SK-N-SH (cell line): ENCODE measurements at regions not wholly inside any gene's neighbourhood (a gene's known extent, or its start where the extent isn't known, plus 50 kb on each side); places are given as distances from the start of the nearest gene placed in this dataset.

Source experiments
- CTCF ChIA-PET: fragments of 300-600, 350-600 bp; formaldehyde crosslinking; extraction: SDS; loops from one replicate; lab custom pipeline; 2021; lab: Yijun Ruan, JAX
- POLR2A ChIA-PET: fragments of 350-600 bp; sonication (Branson Sonifier 250); formaldehyde crosslinking; extraction: SDS; loops from one replicate; lab custom pipeline; 2020; ENCODE audit warnings: antibody characterized with exemption, inconsistent platforms; lab: Yijun Ruan, JAX
- DNase-seq: peaks from one replicate; pipeline ENCODE4 v3.0.0; 2012
- H2AFZ ChIP-seq: fragments of 200-600 bp; sonication (generic); 2 replicates; pipeline ENCODE4 v1.8.1; 2016; ENCODE audit warnings: antibody characterized with exemption, mild to moderate bottlenecking, low read depth
- H3F3A ChIP-seq: fragments of 200-600 bp; sonication (generic); replicated peaks from 2 replicates; pipeline ENCODE3; 2016; ENCODE audit warnings: antibody characterized with exemption, mild to moderate bottlenecking; ENCODE audit not compliant: insufficient read depth
- H3K27ac ChIP-seq, 2 experiments: fragments of 200-500 bp in 1 of 2; fragments of 200-600 bp in 1 of 2; sonication (Bioruptor generic) in 1 of 2; sonication (generic), shearing (Covaris generic) in 1 of 2; 2 replicates each; pipeline versions ENCODE4 v1.5.1 to v1.6.1; 2014 to 2016; ENCODE audit warnings: low read depth in 2 of 2, inconsistent platforms in 1 of 2, low read length in 1 of 2, mild to moderate bottlenecking in 1 of 2, mixed read lengths in 1 of 2
- H3K27me3 ChIP-seq: fragments of 200-600 bp; sonication (generic), shearing (Covaris generic); 2 replicates; pipeline ENCODE4 v1.6.1; 2016; ENCODE audit warnings: mixed run types; ENCODE audit not compliant: insufficient read depth
- H3K36me3 ChIP-seq, 2 experiments: fragments of 200-500 bp in 1 of 2; fragments of 200-600 bp in 1 of 2; sonication (Bioruptor generic) in 1 of 2; sonication (generic) in 1 of 2; replicated peaks in 1 of 2; 2 replicates each; pipeline versions ENCODE3 to v1.5.1; 2014 to 2016; ENCODE audit warnings: low read length in 1 of 2, mild to moderate bottlenecking in 1 of 2; ENCODE audit not compliant: insufficient read depth in 2 of 2, control insufficient read depth in 1 of 2
- H3K4me1 ChIP-seq, 2 experiments: fragments of 200-500 bp in 1 of 2; fragments of 200-600 bp in 1 of 2; sonication (Bioruptor generic) in 1 of 2; sonication (generic), shearing (Covaris generic) in 1 of 2; 2 replicates each; pipeline versions ENCODE4 v1.5.1 to v1.6.1; 2014 to 2016; ENCODE audit warnings: low read depth in 1 of 2, low read length in 1 of 2, mixed run types in 1 of 2; ENCODE audit not compliant: insufficient read depth in 2 of 2, control insufficient read depth in 1 of 2
- H3K4me2 ChIP-seq: fragments of 200-600 bp; sonication (generic), shearing (Covaris generic); 2 replicates; pipeline ENCODE4 v1.6.1; 2017; ENCODE audit warnings: mixed run types
- H3K4me3 ChIP-seq, 2 experiments: fragments of 200-500 bp in 1 of 2; fragments of 200-600 bp in 1 of 2; sonication (Bioruptor generic) in 1 of 2; sonication (generic), shearing (Covaris generic) in 1 of 2; 2 replicates each; pipeline versions ENCODE4 v1.5.1 to v1.8.1; 2014 to 2016; ENCODE audit warnings: low read depth in 2 of 2, inconsistent platforms in 1 of 2, low read length in 1 of 2, mild to moderate bottlenecking in 1 of 2, mixed read lengths in 1 of 2, moderate library complexity in 1 of 2
- H3K79me2 ChIP-seq: fragments of 200-600 bp; sonication (generic); 2 replicates; pipeline ENCODE4 v1.8.1; 2017; ENCODE audit warnings: mild to moderate bottlenecking; ENCODE audit not compliant: insufficient read depth
- H3K9ac ChIP-seq: fragments of 200-600 bp; sonication (generic); 2 replicates; pipeline ENCODE4 v1.6.1; 2017; ENCODE audit warnings: mixed run types
- H3K9me2 ChIP-seq: fragments of 200-600 bp; sonication (generic); 2 replicates; pipeline ENCODE4 v1.6.1; 2017; ENCODE audit warnings: mixed run types
- H3K9me3 ChIP-seq: fragments of 200-600 bp; sonication (generic); 2 replicates; pipeline ENCODE4 v1.6.1; 2017; ENCODE audit warnings: mixed run types, mild to moderate bottlenecking, moderate library complexity
- H4K20me1 ChIP-seq: fragments of 200-600 bp; sonication (generic); 2 replicates; pipeline ENCODE4 v1.6.1; 2017; ENCODE audit warnings: mild to moderate bottlenecking, mixed run types; ENCODE audit not compliant: insufficient read depth
- CHD2 ChIP-seq: fragments of 150-350 bp; IDR thresholded peaks from 2 replicates; pipeline ENCODE4 v1.6.1; 2018; ENCODE audit warnings: low read length; ENCODE audit not compliant: partially characterized antibody
- CTCF ChIP-seq: fragments of 200-600 bp; sonication (generic); IDR thresholded peaks from 2 replicates; pipeline ENCODE4 v1.6.1; 2017; ENCODE audit warnings: antibody characterized with exemption, mild to moderate bottlenecking, moderate library complexity
- EP300 ChIP-seq, 2 experiments: IDR thresholded peaks; 2 replicates each; pipeline versions ENCODE4 v1.4.0 to v1.6.1; 2012; ENCODE audit warnings: borderline replicate concordance in 1 of 2, low read depth in 1 of 2, low read length in 1 of 2
- EZH2phosphoT487 ChIP-seq: fragments of 200-600 bp; sonication (generic); IDR thresholded peaks from 2 replicates; pipeline ENCODE4 v1.6.1; 2017; ENCODE audit warnings: low read depth, mixed run types, mild to moderate bottlenecking, antibody characterized with exemption, moderate library complexity, borderline replicate concordance
- FOXJ3 ChIP-seq: sonication (generic); formaldehyde crosslinking; IDR thresholded peaks from 2 replicates; pipeline ENCODE4 v1.5.1; 2020; ENCODE audit warnings: mild to moderate bottlenecking, missing genetic modification reagents
- FOXM1 ChIP-seq: IDR thresholded peaks from 2 replicates; pipeline ENCODE4 v1.4.0; 2012; ENCODE audit warnings: low read depth, mild to moderate bottlenecking
- GATA2 ChIP-seq: sonication (generic); formaldehyde crosslinking; IDR thresholded peaks from 2 replicates; pipeline ENCODE4 v1.5.0; 2020; ENCODE audit warnings: mild to moderate bottlenecking, missing genetic modification reagents
- IRF3 ChIP-seq: fragments of 150-350 bp; IDR thresholded peaks from 2 replicates; pipeline ENCODE4 v1.6.1; 2016; ENCODE audit warnings: mild to moderate bottlenecking, low read depth, low read length
- JUND ChIP-seq: IDR thresholded peaks from 2 replicates; pipeline ENCODE4 v1.4.0; 2012
- MEF2A ChIP-seq: IDR thresholded peaks from 2 replicates; pipeline ENCODE4 v1.4.0; 2012; ENCODE audit warnings: low read depth, borderline replicate concordance
- MXI1 ChIP-seq: IDR thresholded peaks from 2 replicates; pipeline ENCODE4 v1.6.1; 2012; ENCODE audit warnings: mild to moderate bottlenecking, low read depth, low read length, improper control_type of control experiment
- NFIC ChIP-seq: IDR thresholded peaks from 2 replicates; pipeline ENCODE4 v1.4.0; 2012; ENCODE audit warnings: borderline replicate concordance
- POLR2AphosphoS5 ChIP-seq: IDR thresholded peaks from 2 replicates; pipeline ENCODE4 v1.6.1; 2012; ENCODE audit warnings: low read depth, low read length
- RAD21 ChIP-seq: IDR thresholded peaks from 2 replicates; pipeline ENCODE4 v1.6.1; 2012; ENCODE audit warnings: mild to moderate bottlenecking, low read length
- RCOR1 ChIP-seq: fragments of 150-350 bp; IDR thresholded peaks from 2 replicates; pipeline ENCODE4 v1.6.1; 2017; ENCODE audit warnings: antibody characterized with exemption, low read length
- RXRA ChIP-seq: IDR thresholded peaks from 2 replicates; pipeline ENCODE4 v1.4.0; 2012; ENCODE audit warnings: low read depth, mild to moderate bottlenecking, borderline replicate concordance
- SIN3A ChIP-seq: IDR thresholded peaks from 2 replicates; pipeline ENCODE4 v1.6.1; 2012; ENCODE audit warnings: low read depth, mild to moderate bottlenecking, low read length, moderate library complexity, borderline replicate concordance
- SMC3 ChIP-seq: IDR thresholded peaks from 2 replicates; pipeline ENCODE4 v1.6.1; 2012; ENCODE audit warnings: low read depth, low read length, improper control_type of control experiment
- TCF12 ChIP-seq: IDR thresholded peaks from 2 replicates; pipeline ENCODE4 v1.4.0; 2012
- TEAD4 ChIP-seq: IDR thresholded peaks from 2 replicates; pipeline ENCODE4 v1.4.0; 2012; ENCODE audit warnings: mild to moderate bottlenecking, borderline replicate concordance; ENCODE audit not compliant: insufficient read depth
- USF1 ChIP-seq: IDR thresholded peaks from 2 replicates; pipeline ENCODE4 v1.4.0; 2012; ENCODE audit warnings: low read depth, borderline replicate concordance
- YY1 ChIP-seq: IDR thresholded peaks from 2 replicates; pipeline ENCODE4 v1.4.0; 2012; ENCODE audit warnings: low read depth, mild to moderate bottlenecking
- WGBS: methylation state at CpG from one replicate; pipeline ENCODE4 v1.1.6; 2017; ENCODE audit warnings: low lambda C conversion rate; 5-methylcytosine and 5-hydroxymethylcytosine counted together
- TF ChIP-seq, protein P1 (sequence below): IDR thresholded peaks from 2 replicates; pipeline ENCODE4; 2012
- TF ChIP-seq, protein P2 (sequence below): IDR thresholded peaks from 2 replicates; pipeline ENCODE4 v1.4.0; 2012; ENCODE audit warnings: low read depth

GRCh38 chr13:33908116-33908515 lies 90.2 kb downstream of the RFC3 start:
- ChIA-PET CTCF (no interaction called here), POLR2A (no interaction called here)
- no peaks in the 10 kb centered on the region for H3K9me3 ChIP-seq
- H3K79me2 ChIP-seq, result no peaks in the 10 kb centered on the region
- no peaks in the 10 kb centered on the region for H3F3A ChIP-seq
- no peak for TF ChIP-seq SIN3A
- no peak for TF ChIP-seq TEAD4
- no peak for TF ChIP-seq IRF3
- TF ChIP-seq RCOR1, result no peak
- TF ChIP-seq SMC3, result no peak
- TF ChIP-seq RXRA, result no peak
- TF ChIP-seq NFIC, result no peak
- TF ChIP-seq, protein P1, sequence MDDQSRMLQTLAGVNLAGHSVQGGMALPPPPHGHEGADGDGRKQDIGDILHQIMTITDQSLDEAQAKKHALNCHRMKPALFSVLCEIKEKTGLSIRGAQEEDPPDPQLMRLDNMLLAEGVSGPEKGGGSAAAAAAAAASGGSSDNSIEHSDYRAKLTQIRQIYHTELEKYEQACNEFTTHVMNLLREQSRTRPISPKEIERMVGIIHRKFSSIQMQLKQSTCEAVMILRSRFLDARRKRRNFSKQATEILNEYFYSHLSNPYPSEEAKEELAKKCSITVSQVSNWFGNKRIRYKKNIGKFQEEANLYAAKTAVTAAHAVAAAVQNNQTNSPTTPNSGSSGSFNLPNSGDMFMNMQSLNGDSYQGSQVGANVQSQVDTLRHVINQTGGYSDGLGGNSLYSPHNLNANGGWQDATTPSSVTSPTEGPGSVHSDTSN, result no peak
- TF ChIP-seq CHD2, result no peak
- no peak for TF ChIP-seq GATA2 (CRISPR knock-in tag)
- TF ChIP-seq, protein P2, sequence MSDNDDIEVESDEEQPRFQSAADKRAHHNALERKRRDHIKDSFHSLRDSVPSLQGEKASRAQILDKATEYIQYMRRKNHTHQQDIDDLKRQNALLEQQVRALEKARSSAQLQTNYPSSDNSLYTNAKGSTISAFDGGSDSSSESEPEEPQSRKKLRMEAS, result no peak
- no peak for TF ChIP-seq EP300 (IDR thresholded peaks at IDR 0.05; ENCODE audit: borderline replicate concordance in 1 of 2, low read depth in 1 of 2, low read length in 1 of 2)
- DNase-seq, result no peak
- H3K4me1 ChIP-seq, result peaks cover 0 to 7% of the 10 kb centered on the region in 2 experiments; a peak in 2 of 4 replicates
- no peaks in the 10 kb centered on the region for H3K36me3 ChIP-seq
- H3K9ac ChIP-seq, result no peak overlapping the region
- no peak overlapping the region for H3K4me3 ChIP-seq
- no peak overlapping the region for H2AFZ ChIP-seq
- H3K27me3 ChIP-seq, result no peaks in the 10 kb centered on the region
- WGBS, result 100% methylated on average over 1 of the region's 1 CpG
- H3K27ac ChIP-seq, result no peak overlapping the region
- no peaks in the 10 kb centered on the region for H4K20me1 ChIP-seq
- H3K9me2 ChIP-seq, result no peaks in the 10 kb centered on the region; the same call in 1 of the 2 replicates
- no peak overlapping the region for H3K4me2 ChIP-seq

DNA sequence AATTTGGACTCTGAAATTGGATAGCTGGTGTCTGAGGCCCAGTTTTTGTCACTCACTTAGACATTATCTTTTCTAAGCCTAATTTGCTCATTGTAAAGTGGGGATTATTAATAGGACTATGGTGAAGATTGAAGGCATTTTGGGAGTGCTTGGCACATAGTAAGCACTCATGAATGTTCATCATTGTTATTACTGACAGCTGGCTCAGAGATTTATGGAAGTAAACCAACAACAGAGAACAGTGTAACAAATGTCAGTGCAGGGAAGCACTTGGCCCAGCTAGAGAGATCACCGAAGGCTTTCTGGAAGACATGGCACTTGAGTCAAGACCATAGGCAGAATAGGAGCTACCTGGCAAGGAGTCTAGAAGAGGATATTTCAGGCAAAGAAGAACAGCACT lies 92.3 kb downstream of the RFC3 start:
- Histone ChIP-seq H3K79me2 (no peaks in the 10 kb centered on the region), H3K27me3 (no peaks in the 10 kb centered on the region), H3K4me1 (peaks cover 0 to 8% of the 10 kb centered on the region in 2 experiments; a peak in 2 of 4 replicates), H3K9me2 (no peaks in the 10 kb centered on the region; the same call in 1 of the 2 replicates), H3K9ac (no peak overlapping the region), H2AFZ (no peak overlapping the region), H3F3A (no peaks in the 10 kb centered on the region), H3K4me3 (no peak overlapping the region), H4K20me1 (no peaks in the 10 kb centered on the region), H3K9me3 (no peaks in the 10 kb centered on the region), H3K27ac (no peak overlapping the region), H3K36me3 (no peaks in the 10 kb centered on the region), H3K4me2 (no peak overlapping the region)
- ChIA-PET POLR2A (no interaction called here), CTCF (interaction anchor here (0.8 kb wide), 1 partner anchor 1247 kb away, joined by 3 read pairs; no protein-coding TSS in a partner anchor)
- TF ChIP-seq POLR2AphosphoS5 (no peak), TCF12 (no peak), SMC3 (no peak), RAD21 (no peak), FOXM1 (no peak), EP300 (IDR thresholded peaks at IDR 0.05; ENCODE audit: borderline replicate concordance in 1 of 2, low read depth in 1 of 2, low read length in 1 of 2) (no peak), CTCF (no peak), NFIC (no peak), JUND (no peak), USF1 (no peak), EZH2phosphoT487 (no peak), MEF2A (no peak), SIN3A (no peak), FOXJ3 (CRISPR knock-in tag) (no peak), MXI1 (no peak), YY1 (no peak)
- TF ChIP-seq, protein P2, result no peak
- no peak for DNase-seq
- WGBS, result 100% methylated on average over 1 of the region's 1 CpG
